NCI-H1436 (cell line): ENCODE measurements at regions not wholly inside any gene's neighbourhood (a gene's known extent, or its start where the extent isn't known, plus 50 kb on each side); places are given as distances from the start of the nearest gene placed in this dataset.
"Not testable (repeated sequence)": the region's sequence is repeated elsewhere in the genome, so short reads cannot be mapped to it uniquely, and the experiment has no call there.

ENCODE experiments used
- DNase-seq: peaks from one replicate; lab custom pipeline; 2025; lab: John Stamatoyannopoulos, UW

DNA sequence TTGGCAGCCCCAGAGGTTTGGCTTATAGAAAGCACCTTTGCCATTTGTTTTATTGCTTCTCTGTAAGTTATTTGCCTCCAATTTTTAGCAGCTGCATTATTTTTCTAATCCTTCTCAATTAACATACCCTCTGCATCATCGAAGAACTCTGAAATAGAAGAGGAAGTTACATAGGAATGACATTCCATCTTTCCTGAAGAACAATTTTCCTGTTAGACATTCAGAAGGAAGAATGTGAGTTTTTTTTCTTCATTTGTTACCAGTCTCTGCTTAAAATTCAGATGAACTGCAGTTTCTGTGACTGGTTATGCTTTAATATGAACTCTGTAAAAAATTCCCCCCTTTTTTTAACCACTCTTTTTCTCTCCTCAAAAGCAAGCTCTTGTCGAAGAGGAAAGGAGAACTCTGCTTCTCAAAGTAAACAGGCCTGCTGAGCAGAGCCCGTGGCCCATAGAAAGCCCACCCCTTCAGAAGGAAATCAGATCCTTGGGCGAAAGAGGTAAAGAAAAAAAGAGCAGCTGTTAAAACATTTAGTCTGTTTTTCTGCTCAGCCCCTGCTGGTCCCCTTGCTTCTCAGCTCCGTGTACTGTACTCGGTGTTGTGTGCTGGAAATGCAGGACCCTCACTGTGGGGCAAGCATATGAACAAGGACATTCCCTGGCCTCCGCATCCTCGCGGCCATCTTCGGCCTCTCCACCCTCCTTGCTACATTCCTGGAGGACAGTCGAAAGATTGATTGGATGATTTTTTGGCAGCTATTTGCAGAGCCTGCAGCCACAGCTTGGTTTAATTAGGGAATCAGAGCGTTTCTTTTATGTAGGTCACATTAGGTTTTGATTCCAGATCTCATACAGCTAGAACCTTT, 164.4 kb upstream of the LRIG3 start:
- no peak for DNase-seq

DNA sequence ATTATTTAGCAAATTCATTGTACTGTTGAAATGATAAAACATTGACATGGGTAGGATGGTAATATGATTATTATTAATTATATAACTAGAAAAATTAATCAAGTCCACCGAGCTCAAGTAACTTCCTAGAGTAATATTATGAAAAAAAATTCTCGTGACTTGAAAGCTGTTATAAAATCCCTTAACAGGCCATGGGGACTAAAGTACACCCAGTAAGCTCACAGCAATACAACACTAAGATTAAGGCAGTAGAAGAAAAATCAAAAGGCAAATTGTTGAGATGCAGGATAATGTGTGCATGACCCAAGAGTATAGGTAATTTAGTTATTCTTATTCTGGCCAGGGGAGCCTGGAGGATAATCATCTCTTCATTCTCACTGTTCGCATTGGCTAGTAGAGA, 162.6 kb upstream of the LRIG3 start:
- DNase-seq = no peak

DNA sequence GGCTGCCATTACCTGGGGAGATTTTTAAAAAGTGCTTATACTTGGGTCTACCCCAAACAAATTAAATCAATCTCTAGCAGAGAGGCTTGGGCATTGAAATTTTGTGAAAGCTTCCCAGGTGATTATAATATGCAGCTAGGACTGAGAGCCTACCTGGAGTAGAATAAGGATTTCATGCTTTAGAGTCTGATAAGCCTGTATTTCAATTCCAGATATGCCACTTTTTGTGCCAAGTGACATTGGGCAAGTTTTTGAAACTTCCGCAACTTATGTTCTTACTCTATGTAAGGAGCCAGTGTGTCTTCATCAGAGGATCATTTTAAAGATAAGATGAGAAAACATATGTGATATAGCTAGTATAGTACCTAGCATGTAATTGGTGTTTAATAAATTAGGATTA, 159.8 kb upstream of the LRIG3 start:
- DNase-seq = no peak

DNA sequence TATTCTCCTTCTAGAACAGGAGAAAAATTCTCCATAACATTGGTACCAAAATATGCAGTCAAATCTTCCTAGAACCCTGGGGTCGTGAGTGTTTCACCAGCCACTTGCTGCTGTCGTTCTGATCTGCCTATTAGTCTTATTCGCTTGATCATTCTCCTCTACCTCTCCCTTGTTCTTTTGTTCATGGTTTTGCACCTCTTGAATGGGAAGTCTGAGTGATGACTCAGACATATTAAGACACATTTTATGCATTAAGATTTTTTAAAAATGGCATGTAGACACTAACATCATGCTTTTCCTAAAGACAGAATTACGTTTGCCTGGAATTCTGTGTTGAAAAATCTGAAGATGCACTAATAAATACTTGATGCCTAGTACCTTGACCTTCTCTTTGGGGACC, 159.2 kb upstream of the LRIG3 start:
- DNase-seq = no peak

DNA sequence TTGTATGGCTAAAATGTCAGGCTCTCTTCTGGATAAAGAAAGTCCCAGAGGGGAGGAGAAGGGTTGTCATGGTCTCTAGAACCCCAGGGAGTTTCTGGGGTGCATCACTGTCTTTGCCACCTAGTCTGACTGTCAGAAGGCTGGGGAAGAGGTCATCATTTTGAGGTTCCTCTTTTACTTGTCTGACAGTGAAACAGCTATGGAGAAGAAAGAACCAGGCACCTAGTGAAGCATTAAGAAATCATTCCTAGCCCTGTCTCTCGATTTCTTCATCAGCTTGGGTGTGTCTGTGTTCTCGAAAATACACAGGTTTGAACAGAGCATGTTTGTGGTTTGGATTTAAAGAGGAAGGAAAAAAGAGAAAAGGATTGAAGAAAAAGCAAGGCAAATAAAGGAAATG, 158.7 kb upstream of the LRIG3 start:
- DNase-seq = no peak

DNA sequence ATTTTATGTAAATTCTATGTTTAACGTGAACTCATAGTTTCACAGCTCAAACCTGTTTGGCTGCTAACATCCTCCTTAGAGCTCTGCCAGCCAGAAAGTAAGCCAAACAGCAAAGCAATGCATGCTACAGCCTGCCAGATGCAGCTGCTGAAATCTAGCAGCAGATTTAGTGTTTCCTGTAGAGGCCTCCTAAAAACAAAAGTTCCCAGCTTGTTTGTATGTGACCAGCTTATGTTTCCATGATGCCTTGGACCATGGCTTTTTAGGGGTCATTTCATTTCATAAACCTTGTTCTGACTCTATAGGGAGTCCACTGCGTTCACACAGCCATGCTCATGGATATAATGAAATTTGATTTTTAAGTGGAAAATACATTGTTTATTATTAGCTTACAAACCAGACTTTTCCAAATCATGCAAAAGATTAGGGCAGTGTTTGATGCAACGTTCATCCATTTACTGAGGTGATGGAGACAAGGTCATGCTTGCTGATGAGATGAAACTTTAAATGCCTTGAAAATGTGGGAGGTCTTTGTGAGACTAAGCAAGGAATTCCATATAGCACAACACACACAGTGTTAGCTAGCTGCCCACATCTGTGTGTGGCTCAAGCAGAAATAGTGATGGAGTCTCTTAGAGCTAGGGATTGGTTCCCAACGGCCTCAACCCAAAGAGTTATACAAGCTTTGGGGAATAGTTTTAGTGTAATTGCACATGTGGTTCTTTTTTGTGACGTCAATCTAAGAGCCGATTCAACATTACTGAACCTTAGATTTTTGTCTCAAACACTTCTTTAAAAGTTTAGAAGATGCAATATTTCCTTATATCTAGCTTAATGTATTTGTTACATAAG, 157.5 kb upstream of the LRIG3 start:
- DNase-seq = no peak

DNA sequence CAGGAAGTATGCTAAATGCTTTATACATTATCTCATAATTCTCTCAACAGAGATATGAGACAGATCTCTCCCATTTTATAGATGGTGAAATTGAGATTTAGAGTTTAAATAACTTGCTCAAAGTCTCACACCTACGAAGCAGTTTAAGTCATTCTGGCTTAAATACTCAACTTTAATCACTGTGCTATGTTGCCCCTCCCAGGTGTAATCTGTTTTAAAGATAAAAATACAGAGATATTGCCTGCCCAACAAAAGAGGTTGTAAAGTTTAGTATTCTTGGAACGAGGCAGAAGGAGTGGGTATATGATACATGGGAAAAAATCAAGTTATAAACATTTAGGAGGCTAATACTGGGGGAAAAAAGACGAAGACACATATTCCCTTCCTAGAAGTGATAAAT, 156.8 kb upstream of the LRIG3 start:
- no peak for DNase-seq

DNA sequence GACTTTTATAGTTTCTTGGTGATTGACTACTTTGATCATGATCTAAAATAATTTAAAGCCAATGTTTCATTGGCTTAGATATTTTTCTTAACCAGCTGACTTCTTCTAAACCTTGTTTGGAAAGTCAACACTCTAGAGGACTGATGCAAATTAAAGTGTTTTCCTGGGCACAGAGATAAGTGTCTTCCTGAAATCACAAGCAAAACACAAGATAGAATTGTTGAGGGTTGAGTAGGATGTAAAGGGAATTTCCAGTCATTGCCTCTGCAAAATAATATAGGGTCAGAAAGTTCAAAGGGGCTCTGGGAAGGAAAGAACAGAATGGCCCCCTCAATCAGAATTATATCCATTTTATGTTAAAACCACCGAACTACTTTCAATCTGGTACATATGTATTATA, 156.3 kb upstream of the LRIG3 start:
- no peak for DNase-seq

DNA sequence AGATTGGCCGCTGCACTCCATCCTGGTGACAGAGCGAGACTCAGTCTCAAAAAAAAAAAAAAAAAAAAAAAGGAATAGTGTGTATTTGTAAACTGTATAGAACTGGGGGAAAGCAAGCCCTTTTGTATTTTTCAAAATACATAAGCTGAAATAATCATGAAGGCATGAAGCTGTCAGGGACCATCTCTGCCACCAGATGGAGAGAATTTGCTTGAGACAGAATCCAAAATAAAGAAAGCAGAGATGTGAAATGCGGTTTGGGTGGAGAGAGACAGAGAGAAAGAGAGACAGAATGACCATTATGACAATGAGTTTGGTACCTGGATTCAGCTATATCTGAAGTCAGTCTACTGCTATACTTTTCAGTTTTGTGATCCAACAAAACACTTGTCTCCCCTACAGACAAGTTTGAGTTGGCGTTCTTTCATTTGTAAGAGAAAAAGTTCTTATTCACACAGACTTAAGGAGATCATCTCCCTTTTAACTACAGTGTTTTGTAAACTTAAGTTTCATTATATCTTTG, 155.7 kb upstream of the LRIG3 start:
- no peak for DNase-seq

DNA sequence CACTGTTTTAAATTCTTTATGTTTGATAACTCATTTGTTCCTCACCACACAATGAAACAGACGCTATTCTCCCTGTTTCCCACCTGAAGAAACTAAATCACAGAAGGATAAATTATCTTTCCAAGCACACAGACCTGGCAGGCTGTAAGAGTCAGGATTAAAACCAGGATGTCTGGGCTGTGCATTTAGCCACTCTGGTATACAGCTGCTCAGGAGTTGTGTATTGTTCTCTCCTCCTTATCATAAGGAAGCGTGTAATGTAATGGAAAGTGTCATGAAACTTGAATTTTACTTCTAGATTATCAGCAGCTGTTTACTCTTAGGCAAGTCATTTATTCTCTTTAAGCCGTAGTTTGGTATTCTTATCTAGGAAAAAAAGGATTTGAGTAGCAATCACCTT, 154.8 kb upstream of the LRIG3 start:
- DNase-seq = no peak

DNA sequence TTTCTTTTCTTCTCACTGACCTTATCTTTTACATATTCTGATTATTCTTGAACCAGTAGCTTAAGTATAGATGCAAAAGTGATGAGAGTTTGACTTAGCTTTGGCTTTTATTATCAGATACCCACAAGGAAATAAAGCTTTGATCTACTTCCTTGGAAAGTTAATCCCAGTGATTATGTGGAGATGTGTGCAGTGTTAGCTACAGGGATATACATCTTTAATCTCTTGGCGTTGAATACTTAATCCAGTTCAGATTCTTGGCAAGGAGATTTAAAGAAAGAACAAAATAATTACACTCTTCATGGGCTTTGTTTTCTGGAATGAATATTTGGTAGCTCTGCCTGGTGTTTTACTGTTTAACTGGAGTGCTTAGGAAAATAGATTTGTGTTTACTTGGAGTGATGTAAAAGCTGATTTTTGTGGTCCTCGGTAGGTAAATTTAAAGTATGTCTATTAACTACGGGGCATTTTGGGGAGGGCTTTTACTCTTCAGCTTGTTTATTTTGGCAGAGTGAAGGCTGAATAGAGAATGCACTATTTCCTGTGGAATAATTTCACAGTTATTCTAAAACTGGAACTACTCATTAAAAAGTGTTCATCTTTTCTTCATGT, 150.1 kb upstream of the LRIG3 start:
- no peak for DNase-seq

DNA sequence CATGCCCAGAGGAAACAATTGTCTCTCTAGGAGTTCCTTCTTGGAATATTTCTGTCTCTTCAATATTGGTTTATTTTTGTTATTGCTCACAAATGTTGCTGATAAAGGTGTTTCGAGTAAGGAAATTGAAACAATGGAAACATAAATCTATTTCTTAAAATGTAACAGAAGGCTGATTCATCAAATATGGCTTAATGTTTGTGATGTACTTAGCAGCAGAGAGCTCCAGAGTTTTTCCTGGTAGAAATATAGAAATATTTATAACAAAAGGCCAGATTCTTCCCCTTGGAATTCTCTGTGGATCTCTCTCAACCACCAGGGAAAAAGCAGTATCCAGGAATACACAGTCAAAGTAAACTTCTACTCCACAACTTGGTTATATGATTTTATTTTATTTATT, 149.2 kb upstream of the LRIG3 start:
- DNase-seq = no peak

DNA sequence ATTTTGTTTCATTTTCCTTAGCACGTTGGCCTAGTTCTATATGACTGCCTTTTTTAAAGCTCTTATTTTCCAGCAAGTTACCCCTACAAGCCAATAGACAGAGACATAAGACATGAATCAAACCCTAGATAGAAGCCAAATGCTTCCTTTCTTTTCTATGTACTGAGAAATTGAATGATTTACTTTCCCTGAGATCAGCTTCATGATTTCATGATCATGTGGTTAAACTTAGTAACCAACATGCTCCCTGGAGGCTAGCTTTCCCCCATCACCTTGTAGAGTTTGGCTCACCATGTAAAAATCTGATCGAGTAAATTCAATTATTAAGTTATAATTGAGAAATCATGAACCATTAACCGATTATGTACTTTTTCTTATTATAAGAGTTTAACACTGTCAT, 148.1 kb upstream of the LRIG3 start:
- no peak for DNase-seq

DNA sequence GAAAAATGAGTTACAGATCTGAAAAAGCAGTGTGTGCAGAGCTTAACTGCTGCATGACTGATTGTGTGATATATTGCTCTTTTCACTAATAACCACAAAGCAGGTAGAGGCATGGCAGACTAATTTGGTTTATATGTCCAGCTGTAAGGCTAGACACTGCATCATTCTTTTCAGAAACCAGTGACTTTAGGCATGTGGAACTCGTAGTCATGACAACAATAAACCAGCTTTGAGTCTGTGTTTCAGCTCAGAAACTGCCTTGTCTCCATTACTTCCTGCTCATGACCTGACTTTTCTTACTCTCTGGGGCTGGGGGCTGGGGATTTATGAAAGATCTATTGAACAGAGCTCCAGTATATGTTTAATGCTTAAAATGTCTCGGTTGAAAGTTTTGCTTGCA, 146.8 kb upstream of the LRIG3 start:
- DNase-seq = no peak

DNA sequence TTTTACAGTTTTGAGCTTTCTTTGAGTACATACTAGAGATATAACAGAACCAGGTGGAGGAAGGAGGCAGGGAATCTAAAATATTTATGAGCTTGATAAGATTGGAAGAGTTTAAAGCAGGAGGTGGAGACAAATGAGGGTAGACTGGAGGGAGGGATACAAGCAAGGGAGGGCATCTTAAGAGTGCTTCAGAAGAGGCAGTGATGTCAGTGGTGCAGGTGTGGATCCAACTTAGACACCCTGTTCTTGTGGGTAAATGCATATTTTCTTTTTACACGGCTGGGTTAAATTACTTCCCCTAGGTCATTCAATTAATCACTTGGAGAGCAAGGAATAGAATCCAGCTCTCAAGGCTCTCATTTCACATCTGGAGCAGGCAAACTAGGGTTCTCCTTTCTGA, 146.1 kb upstream of the LRIG3 start:
- DNase-seq = no peak

DNA sequence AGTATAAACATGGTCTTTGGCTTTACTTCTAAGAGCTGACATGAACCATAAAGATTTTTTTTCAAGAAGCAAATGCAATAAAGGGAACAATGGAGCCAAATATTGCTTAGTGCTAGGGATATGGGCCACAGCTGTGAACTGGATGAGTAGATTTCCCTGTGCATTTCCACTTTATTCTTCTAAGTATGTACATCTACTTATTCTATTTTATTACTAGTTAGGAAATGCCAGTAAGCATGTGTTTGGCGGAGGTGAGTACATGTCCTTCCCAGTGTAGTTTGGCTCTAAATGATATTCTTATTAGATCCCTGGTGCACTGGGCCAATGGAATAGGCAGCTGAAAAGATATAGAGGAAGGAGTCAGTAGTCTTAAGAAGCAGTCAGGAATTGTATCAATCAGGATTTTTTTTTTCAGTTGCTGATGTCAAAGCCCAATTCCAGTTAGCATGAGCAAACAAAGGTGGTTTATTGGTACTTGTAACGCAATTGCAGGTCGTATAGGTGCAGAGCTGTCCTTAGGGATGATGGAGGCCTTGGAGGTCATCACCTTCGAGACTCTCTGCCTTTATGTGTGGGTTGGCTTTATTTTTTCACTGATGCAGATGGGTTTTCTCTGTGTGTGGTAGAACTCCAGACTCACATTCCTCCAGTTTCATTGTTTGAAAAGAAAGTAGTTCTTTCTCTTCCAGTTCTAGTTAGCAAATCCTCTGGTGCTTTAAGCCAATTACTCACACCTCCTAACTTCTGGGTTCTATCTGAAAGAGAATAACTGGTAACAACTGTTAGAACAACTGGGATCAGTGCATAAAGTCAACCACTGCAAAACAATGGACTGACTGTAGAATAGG, 139.0 kb upstream of the LRIG3 start:
- no peak for DNase-seq

DNA sequence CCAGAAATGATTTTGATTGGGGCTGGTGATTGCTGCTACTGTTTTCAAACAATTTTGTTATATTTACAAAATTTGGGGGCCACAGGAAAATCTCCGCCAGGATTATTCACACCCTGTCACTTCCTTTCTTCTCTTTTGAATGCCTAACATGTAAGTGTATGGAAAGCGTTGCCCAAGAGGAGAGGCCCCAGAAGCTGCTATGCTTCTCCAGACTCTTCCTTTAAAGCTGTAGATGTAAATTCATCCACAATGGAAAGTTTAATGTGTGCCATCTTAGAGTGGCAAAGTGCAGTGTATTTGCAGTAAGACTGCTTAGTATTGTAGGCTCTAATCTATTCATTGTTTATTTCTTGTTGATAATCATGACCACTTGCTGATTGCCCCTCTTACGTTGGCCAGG, 136.7 kb upstream of the LRIG3 start:
- no peak for DNase-seq

DNA sequence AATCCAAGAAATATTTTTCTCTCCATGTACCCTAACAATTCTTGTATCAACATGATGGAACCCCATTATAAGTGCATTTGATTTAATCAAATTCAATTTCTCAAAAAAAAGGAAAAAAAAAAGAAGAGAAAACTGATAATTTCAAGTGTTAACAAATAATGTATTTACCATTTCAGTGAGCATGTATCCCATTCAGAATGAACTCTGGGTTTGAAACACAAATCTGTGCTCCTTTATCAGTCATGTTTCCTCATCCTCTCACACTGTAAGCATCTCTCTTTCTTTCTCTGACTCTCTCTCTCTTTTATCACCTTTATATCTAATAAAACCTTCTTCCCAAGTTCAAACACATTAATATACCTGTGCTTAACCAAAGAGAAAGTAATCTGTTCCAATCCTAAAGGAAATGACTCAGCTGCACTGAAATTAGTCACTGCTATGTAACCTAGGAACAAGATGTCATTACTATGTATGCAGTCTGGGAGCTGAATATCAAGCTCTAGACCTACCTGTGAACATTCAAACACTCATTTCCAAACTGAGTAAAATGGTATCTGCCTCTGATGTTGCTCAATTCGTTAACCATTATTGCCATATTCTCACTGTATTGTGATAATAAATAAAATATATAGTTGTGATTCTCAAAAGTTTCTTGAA, 135.0 kb upstream of the LRIG3 start:
- DNase-seq = no peak

DNA sequence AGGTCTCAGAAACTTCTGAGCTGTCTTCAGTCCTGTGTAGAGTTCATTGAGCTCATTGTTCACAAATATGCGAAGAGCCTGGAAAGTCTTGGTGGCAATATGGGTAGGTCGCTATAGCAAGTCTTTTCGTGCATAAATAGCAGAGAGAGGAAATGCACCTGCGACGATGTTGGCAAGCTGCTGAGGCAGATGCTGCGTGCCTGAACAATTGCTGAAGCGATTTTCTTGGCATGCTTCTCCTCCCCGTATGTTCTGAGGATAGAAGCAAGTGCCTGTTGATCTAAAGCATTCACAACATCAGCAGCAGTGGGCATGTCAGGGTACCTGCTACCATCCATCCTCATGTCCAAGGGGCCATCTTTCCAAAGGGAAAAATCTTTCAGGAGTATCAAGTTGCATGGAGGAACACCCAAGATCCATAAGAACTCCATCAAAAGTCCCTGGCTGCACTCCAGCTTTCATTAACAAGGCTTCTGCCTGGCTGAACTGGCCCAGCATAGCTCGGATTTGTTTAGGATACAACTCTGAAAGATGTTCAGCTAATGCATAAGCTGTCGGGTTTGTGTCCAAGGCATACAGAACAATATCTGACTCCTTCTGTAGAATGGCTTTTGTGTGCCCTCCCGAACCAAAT, 133.1 kb upstream of the LRIG3 start:
- not testable (repeated sequence) for DNase-seq

DNA sequence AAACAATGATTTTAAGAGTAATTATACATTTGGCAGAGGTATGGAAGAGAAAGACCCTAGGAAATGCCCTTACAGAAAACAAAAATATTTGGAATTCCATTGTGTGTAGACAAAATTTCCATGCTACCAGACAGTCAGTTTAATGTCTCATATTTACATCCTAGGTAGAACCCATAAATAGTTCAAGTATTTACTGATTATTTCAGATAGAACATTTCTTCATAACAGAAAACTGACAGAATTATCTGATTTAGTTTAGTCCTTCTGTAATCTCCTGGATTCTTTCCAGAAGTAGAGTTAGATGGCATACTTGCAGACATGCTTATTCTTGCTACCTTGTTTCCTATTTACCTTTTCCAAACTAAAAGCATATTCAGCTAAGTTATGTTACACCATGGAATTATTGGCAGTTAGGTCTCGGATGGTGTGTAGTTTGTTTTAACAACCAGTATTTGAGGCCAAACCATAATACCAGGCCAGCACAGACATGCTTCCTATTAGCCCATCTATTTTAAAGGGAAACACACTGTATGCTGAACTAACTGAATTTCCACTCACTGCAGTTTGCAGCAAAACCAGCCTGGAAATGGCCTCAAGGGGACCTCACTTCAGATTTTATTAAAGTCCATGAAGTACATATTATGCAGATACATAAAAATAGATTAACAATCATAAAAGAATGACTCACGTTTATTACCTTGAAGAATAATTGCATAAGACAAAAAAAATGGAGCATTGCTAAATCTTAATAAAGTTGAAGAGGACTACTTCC, 126.6 kb upstream of the LRIG3 start:
- DNase-seq = no peak
